HG02973 (cell line): ENCODE measurements at regions not wholly inside any gene's neighbourhood (a gene's known extent, or its start where the extent isn't known, plus 50 kb on each side); places are given as distances from the start of the nearest gene placed in this dataset.
"Not testable (repeated sequence)": the region's sequence is repeated elsewhere in the genome, so short reads cannot be mapped to it uniquely, and the experiment has no call there.

Experiments
- ATAC-seq: cut with Tn5 transposase; IDR thresholded peaks from one replicate; pipeline ENCODE4 v1.9.1; 2021; ENCODE audit warnings: moderate library complexity; ENCODE audit not compliant: unreplicated experiment

- no peak for ATAC-seq
Measured at GRCh38 chr4:149048451-149049143, 606.4 kb upstream of the NR3C2 start.

GRCh38 chr4:149047368-149047767, 605.2 kb upstream of the NR3C2 start:
- no peak for ATAC-seq

- ATAC-seq: no peak
Measured at GRCh38 chr4:149045731-149046130, 603.5 kb upstream of the NR3C2 start.

- not testable (repeated sequence) for ATAC-seq
Measured at GRCh38 chr4:149039786-149040185, 597.6 kb upstream of the NR3C2 start.

- no peak for ATAC-seq
Measured at GRCh38 chr4:149031399-149031798, 589.2 kb upstream of the NR3C2 start.

- no peak for ATAC-seq
Measured at GRCh38 chr4:149029056-149029651, 586.9 kb upstream of the NR3C2 start.

GRCh38 chr4:149026696-149027095, 584.5 kb upstream of the NR3C2 start:
- no peak for ATAC-seq

GRCh38 chr4:149017002-149017734, 575.0 kb upstream of the NR3C2 start:
- no peak for ATAC-seq

GRCh38 chr4:149009223-149009622, 567.0 kb upstream of the NR3C2 start:
- no peak for ATAC-seq

GRCh38 chr4:149008415-149009025, 566.3 kb upstream of the NR3C2 start:
- ATAC-seq: no peak

- no peak for ATAC-seq
Measured at GRCh38 chr4:149005191-149005590, 563.0 kb upstream of the NR3C2 start.

- no peak for ATAC-seq
Measured at GRCh38 chr4:148999924-149000323, 557.7 kb upstream of the NR3C2 start.

GRCh38 chr4:148998719-148999118, 556.5 kb upstream of the NR3C2 start:
- ATAC-seq: no peak

GRCh38 chr4:148986951-148987350, 544.7 kb upstream of the NR3C2 start:
- ATAC-seq: no peak

GRCh38 chr4:148984951-148985350, 542.7 kb upstream of the NR3C2 start:
- ATAC-seq: no peak

GRCh38 chr4:148982200-148982599, 540.0 kb upstream of the NR3C2 start:
- ATAC-seq: no peak

- ATAC-seq: no peak
Measured at GRCh38 chr4:148980782-148981480, 538.7 kb upstream of the NR3C2 start.

GRCh38 chr4:148978301-148978700, 536.1 kb upstream of the NR3C2 start:
- ATAC-seq: no peak

- ATAC-seq: no peak
Measured at GRCh38 chr4:148975464-148975863, 533.2 kb upstream of the NR3C2 start.

GRCh38 chr4:148965080-148965479, 522.9 kb upstream of the NR3C2 start:
- ATAC-seq: no peak

GRCh38 chr4:148964456-148964855, 522.2 kb upstream of the NR3C2 start:
- ATAC-seq: no peak
